LHCN-M2 (cell line): ENCODE measurements at regions not wholly inside any gene's neighbourhood (a gene's known extent, or its start where the extent isn't known, plus 50 kb on each side); places are given as distances from the start of the nearest gene placed in this dataset.
"Not testable (repeated sequence)": the region's sequence is repeated elsewhere in the genome, so short reads cannot be mapped to it uniquely, and the experiment has no call there.

ENCODE experiments used
- DNase-seq: peaks from one replicate; pipeline ENCODE4 v3.0.0-alpha.2; 2012; ENCODE audit warnings: low read depth

DNA sequence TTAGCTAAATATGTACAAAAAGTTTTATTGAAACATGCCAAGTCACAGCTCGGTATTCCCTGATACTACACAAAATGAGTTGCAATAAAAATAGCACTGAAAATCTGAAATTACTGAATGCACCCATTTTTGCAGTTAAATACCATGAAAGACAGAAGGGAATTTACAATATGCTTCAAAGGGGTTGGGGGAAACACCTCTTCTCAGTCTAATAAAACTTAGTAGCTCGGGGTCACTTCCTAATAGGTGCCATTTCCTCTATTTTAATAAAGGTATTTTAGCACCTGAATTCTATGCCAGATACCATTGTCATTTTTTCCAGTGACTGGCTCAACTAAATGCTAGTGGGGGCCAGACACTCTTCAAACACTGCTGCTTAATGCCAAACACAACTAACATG is 204.1 kb upstream of the MEF2C start:
- no peak for DNase-seq

DNA sequence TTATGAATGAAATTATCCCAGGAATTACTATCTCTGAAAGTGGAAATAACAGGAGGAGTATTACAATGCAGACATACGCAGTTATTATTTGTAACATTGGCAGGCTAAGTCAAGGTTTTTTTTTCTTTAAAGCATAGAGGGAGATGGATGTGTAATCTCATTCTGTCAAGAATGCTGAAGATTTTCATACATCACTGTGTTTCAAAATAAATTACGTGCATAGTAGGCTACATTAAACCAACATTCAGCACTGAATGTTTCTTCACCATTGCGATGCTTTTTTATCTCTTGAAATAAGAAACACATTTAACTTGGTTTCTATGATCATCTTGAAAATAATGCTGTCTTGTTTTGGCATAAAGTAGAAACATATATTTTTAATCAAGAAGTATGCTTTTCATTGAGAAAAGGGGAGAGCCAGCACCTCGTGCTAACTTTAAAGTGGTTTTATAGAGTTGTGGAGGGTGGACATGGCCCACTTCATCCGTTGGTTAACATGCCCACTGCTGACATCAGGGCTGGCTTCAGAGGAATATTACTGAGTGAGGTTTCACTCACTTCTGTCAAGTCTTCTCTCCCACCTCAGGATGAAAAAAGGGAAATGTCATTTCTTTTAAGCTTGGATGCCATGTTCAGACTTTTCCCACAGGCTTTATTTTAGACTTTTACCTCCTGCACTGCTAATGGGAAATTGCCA is 203.6 kb upstream of the MEF2C start:
- DNase-seq: no peak

DNA sequence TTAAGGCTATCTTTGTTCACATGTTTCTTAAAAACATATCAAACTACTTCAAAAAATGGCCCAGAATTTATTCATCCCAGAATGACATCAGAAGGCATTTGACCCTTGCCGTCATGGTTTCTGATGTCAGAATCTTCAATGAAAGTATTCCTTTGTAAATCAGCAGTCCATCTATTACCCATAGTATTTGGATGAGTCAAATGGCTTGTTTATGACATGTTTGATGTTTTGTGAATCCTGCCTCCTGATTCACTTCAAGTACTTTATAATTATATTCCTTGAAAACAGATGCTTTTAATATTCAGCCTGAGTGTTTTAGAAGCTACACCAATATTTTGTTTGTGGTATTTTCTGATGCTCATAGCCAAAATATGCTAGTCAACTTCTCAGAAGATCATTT is 200.8 kb upstream of the MEF2C start:
- DNase-seq: peak; percentile 68

DNA sequence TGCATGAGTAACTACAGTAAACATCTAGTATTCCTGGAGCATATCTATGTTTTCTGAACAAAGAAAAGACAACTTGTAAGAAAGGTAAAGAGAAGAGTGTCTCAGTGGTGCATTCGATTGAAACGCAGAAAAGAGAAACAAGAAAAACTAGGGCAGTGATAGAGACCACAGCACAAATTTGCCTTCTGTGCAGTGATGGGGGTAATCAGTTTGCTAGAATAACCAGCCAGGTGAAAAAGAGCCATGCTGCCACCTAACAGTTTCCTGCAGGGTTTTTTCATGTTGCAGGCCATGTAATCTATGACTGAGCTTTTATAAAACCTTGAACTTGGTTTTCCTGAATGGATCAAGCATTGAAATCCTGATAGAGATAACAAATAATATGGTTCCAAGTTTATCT is 198.4 kb upstream of the MEF2C start:
- no peak for DNase-seq

DNA sequence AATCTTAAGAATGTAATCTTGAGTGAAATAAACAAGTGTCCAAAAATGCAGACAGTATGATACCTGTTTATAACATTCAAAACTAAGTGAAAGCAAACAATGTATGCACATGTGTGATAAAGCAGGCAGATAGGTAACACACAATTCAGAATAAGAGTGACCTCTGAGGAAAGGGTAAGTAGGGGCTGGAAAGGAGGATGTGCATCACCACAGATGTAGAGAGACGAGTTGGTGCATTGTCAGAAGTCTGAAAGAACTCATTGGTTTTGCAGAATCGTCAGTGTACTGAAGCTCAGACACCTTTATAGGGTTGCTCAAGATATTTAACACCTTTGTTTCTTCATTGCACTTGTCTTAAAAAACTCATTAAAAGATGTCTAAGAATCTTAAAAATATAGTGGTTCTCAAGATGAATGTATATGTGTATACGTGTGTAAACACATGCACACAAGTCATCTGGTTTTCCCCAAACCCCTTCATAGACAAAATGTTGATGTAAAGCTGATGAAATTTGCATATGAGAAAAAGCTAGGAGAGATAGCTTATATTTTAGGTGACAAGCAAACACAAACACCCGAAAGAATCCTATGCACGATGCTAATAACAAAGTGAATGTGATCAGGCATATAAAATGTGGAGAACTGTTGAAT is 197.6 kb upstream of the MEF2C start:
- DNase-seq: no peak

DNA sequence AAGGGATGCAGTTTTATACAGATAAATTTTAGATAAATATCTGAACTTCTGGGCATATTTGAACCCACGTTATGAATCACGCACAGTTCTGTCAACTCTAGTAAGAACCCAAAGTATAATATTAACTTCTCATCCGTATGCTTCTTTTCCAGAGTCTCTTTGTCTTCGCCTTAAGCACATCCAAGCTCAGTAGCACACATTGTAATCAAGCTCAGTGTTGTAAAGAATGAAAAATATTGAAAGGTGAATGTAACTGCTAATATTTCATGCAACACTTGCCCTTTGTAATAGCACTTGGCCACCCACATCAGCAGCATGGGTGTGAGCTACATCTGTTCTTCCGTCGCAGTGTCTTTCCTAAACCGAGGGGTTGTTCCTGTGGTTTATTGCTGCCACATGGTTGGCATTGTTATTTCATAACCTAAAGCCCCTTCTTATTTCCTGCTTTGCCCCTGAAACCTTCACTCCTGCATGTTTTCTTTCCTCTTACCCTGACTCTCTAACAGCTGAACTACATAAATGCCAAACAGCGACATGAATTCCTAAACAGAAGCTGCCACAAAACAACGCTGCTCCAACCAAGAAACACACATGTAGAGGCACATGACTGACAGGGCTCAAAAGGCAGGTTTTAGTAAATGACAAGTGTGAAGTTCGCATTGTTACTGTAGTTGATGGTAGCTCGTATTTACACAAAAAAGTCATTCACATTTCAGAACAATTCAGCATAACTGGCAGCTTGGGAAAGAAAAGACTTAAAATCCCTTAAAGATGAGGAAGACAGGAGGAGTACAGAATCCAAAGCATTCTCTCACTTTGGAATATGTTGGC is 190.1 kb upstream of the MEF2C start:
- DNase-seq: peak; percentile 27

DNA sequence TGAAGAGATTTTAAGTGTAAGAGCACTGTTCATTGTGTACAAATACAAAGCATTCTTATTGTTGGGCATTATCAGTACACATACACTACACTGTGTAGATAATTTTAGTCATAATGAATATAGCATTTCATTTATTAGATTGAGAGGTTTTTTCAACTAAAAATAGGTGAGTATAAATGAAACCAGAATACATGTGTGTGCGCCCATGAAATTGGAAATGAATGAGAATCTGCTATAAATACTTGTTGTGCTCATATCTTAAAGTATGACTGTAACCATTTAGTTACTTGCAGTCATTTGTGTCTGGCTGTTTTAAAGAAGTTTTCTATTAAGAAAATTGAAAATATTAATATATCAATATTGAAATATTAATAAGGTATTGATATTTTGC is 189.0 kb upstream of the MEF2C start:
- DNase-seq: no peak

DNA sequence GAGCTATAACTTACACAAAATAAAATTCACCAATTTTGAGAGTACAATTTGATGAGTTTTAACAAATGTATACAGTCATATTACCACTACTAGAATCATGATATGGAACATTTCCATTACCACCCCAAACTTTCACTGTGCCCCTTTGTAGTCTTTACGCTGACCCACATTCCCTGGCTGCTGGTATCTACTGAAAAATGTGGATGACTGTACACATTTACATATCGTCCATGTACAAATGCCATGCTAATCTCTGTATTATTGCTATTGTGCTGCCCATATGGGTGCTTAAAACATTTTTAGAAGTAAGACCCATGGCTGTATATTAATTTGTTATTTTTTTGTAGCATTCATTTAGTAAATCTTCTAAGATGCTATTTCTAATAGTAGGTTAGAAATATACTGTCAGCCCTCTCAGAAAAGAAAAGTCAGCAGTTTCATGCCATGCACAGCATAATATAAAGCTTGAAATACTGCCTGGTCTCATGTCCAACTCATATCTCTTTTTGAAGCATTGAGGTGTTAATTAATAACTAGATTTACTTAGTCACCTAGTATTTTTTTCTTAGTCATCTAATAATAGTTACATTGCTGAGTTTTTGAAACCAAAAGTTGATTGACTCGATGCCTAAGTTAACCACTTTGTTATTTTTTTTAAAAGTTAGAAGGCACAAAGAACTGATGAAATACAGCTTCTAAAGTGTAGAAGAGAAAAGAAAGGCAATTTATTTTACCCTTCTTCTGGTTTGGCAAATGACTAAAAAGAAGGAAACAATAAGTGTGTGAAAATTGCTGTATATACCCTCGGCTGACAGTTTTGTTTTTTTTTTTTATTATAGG is 188.3 kb upstream of the MEF2C start:
- DNase-seq: no peak

DNA sequence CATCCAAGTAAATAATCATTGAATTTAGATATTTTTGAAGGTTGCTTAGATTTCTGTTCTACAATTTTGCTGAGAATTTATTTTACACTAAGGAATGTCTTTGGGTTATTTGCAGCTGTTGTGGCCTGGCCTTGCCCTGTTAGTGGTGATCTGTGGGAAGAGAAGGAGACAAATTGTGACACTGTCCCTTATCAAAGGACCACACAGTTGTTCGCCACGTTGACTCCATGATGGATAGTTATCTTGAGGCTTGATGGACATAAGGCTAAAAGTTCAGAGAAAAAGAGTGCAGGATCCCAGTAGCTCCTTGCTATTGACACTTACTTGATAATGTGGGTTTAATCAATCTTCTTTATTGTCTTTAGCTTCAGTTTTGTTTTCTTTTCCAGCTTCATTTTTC is 186.6 kb upstream of the MEF2C start:
- peak; percentile 78 for DNase-seq

DNA sequence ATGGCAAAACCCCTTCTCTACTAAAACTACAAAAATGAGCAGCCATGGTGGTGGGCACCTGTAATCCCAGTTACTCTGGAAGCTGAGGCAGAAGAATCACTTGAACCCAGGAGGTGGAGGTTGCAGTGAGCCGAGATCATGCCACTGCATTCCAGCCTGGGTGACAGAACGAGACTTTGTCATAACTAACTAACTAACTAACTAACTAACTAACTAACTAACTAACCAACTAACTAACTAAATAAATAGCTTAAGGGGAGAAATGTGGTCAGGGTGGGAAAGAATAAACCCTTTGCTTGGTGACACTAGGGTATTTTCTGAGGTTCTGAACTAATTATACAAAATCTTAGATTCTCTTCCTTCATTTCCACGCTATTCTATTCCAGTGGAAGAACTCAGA is 184.4 kb upstream of the MEF2C start:
- DNase-seq: no peak

DNA sequence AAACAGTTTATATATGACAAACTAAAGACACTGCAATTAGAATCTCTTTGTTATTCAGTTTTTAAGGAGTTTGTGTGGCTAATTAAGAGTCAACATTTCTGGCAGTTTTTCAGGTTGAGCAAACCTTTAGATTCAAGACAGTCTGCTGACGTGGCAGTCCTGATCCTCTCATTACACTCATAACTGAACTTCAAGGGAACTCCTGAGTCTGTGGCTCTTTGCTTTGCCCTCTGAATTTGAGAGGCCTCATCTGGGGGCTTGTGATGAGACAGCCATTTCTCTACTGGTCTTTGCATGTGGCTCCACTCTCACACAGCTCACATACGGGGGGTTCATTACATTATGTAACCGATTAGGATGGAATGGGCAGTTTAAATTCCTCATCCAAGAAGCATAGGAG is 182.9 kb upstream of the MEF2C start:
- no peak for DNase-seq

DNA sequence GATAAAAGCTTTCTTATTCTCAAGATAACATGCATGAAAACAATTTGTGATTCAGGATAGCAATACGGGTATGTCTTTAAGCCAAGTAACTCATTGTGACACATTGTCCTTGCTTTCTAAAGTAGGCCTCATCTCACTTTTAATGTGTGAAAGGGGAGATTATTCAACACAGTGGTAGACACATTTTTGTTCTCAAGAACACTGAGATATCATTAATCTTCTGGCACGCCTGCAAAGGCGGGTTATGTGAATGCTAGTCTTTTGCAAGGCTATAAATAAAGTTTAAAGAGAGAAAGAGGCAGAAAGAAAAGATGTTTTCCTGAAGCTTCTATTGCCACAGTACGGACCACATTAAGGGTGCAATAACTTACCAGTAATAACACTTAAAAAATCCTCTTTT is 181.8 kb upstream of the MEF2C start:
- no peak for DNase-seq

DNA sequence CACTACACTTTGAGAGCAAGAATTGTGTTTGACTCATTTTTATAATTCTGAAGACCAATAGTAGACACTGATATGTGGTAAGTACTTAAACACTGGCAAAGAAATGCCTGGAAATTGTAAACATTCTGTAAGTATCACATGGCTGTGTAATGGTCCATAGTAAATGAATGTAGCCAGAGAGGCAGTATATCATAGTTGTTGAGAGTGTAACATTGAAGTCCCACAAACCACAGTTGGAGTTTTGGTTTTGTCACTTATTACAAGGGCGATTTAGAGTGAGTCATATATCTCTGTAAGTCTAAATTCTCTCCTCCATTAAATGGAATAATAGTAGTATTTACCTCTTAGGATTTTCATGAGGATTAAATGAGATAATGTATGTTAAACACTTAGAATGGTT is 181.1 kb upstream of the MEF2C start:
- peak; percentile 10 for DNase-seq

DNA sequence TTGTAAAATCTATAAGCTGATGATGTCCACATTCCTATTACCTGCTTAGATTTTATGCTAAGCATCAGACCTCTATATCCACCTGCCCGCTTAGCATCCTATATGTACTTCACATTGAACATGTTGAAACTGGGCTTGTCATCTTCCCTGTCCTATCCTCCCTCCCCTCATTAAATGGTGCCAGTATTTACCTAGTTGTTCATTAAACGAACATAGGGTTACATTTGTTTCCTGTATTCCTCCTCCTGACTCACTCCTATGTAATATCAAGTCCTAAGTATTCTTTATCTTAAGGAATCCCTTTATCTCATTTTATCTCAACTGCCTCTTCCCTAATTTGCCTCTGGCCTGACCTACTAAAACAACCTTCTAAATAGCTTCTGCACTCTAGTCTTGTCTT is 177.8 kb upstream of the MEF2C start:
- no peak for DNase-seq

DNA sequence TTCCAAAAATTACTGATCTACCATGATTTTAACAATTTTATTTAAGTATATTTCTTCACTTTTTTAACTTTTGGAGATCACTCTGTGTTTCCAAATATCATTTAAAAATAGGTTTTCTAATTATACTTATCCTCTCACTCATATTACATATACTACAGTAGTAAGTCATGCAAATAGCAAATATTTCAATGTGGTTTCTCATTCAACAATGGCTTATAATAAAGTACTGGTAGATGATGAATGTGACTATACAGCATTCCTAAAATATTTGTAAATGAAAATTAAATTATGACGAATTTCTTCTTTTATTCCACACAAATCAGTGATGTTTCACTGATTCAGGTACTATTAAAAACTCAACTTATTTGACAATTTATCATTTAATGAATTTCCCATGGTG is 176.3 kb upstream of the MEF2C start:
- DNase-seq: no peak

DNA sequence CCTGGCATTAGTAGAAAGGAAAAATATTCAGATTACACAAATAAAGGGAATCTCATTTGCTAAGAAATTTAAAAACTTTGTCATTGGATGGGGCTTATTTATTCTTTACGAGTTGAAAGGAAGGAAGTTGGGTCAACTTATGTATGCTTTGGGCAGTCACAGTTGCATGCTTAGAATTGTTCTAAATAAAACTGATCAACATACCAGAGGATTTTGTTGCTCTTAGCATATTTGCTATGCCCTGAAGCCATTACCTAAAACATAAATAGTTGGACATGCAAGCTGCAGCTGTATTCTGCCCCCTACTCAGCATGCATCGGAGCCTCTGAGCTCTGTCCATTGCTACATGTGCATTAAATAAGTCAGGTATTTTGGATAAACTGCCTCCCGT is 172.7 kb upstream of the MEF2C start:
- DNase-seq: no peak

DNA sequence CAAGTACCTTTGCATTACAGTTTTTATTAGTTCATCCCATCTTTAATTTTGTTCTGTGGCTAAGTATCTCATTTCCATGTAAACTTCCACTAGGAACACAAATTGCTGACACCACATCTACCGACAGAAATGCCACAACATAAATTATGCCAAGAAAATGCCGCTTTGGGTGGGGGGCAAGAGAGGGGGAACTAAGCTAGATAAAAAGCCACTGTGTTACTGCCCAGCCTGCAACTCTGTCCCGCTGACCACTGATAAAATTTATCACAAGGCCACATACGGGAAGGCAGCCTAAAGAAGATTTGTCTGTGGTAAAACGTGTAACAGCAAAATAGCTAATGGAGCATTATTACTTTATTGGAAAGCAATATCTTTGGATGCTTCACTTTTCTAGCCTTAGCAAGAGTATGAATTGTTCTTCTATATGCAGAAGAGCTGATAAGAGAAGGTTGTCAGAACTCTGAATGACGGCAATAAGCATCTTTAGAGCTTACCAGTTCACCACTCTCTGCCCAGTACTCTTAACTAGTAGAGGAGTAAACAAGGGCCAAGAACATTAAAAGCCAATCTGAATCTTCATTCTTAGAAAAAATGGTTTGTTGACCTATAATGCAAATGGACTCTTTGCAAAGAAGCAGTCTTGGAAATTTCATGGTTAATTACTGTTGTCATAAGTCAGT is 172.2 kb upstream of the MEF2C start:
- DNase-seq: no peak

DNA sequence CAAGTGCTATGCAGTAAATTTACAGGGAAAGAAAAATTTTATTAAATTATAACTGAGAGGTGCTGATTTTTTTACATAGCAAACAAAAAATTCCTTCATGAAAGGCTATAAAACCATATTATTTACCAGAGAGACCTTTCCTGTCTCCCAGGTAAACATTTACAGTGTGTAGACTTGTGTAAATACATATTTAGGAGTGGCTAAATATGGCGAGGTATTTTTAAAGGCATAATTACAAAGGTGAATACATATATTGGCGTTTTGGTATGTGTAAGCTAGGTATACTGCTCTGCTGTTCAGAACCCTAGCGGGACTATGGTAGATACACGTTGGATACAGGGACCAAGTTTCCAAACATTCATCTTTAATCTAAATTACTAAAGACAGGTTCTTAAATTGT is 170.6 kb upstream of the MEF2C start:
- no peak for DNase-seq

DNA sequence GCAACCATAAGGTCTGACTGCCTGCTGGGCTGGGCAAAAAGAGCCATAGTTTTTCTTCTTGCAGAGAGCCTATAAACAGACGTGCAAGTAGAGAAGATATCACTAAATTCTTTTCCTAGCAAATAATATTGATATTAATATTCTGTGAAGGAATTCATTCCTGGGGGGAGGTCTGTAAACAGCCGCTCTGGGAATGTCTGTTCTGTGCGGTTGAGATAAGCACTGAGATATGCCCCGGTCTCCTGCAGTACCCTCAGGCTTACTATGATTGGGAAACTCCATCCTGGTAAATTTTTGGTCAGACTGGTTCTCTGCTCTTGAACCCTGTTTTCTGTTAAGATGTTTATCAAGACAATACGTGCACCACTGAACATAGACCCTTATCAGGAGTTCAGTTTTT is 167.1 kb upstream of the MEF2C start:
- DNase-seq: not testable (repeated sequence)

DNA sequence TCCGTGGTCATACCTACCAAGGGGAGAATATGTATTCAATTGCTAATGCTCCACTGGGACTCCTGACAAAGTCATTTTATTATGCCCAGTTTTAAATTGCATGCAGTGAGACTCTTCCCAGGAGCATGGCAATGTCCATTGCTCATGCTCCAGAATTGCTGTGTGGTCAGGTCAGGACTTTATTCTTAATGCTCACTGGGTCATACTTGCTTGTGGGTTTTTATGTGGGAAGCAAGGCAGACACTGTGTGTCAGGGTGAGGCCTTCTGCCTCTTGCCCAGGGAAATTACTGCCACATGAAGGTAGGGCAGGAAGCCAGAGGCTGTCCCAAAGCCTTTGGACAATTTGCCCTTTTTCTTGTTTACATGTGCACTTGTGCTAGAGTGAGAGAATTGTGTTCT is 164.6 kb upstream of the MEF2C start:
- DNase-seq: peak; percentile 81

DNA sequence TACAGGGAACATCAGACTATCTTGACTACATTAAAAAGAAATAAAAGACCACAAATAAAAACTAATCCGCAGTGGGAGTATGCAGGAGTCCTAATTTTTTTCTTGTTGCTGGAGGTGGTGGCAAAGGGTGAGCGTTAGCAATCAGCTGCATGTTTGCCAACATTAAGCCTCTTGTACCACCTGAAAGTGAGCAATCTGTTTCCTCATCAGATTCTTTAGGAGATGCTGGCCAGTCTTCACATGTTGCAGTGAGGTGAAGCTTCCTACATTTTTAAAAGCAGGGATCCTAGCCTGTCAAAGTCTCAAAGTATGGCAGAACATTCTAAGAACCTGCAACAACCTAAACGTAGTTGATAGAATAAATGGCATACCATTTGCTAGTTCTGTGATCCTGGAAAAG is 162.2 kb upstream of the MEF2C start:
- no peak for DNase-seq
